ENCODE measurements at regions not wholly inside any gene's neighbourhood (a gene's known extent, or its start where the extent isn't known, plus 50 kb on each side); places are given as distances from the start of the nearest gene placed in this dataset.

DNA sequence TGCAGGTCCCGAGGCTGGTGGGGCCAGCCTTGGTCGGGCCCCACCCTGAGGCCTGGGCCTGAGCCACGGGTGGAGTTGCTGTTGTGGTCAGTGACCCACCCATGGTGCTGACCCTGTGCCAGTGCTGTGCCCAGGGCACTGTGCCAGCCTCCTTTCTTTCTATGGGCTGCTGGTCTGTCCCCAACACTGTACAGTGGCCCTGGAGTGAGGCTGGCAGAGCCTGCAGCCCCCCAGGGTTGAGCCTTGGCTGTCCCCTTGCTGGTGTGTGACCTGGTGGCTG is 1235.7 kb downstream of the BRD1 start:
- TF ChIP-seq, protein P1, sequence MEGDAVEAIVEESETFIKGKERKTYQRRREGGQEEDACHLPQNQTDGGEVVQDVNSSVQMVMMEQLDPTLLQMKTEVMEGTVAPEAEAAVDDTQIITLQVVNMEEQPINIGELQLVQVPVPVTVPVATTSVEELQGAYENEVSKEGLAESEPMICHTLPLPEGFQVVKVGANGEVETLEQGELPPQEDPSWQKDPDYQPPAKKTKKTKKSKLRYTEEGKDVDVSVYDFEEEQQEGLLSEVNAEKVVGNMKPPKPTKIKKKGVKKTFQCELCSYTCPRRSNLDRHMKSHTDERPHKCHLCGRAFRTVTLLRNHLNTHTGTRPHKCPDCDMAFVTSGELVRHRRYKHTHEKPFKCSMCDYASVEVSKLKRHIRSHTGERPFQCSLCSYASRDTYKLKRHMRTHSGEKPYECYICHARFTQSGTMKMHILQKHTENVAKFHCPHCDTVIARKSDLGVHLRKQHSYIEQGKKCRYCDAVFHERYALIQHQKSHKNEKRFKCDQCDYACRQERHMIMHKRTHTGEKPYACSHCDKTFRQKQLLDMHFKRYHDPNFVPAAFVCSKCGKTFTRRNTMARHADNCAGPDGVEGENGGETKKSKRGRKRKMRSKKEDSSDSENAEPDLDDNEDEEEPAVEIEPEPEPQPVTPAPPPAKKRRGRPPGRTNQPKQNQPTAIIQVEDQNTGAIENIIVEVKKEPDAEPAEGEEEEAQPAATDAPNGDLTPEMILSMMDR (IDR thresholded peaks at IDR 0.05), result no peak
- TF ChIP-seq EP300 (IDR thresholded peaks at IDR 0.05), result no peak

Measured in tibial nerve (tissue), 4 donors.